MM.1S (cell line): ENCODE measurements at regions not wholly inside any gene's neighbourhood (a gene's known extent, or its start where the extent isn't known, plus 50 kb on each side); places are given as distances from the start of the nearest gene placed in this dataset.

Source experiments
- DNase-seq: peaks from one replicate; pipeline ENCODE4 v3.0.0-alpha.2; 2015
- H2AFZ ChIP-seq: fragments of 300-600 bp; sonication (generic); 2 replicates; pipeline ENCODE4 v1.6.0; 2016; ENCODE audit warnings: antibody characterized with exemption, low read length
- H3F3A ChIP-seq: fragments of 300-600 bp; sonication (generic); 2 replicates; pipeline ENCODE4 v1.6.1; 2016; ENCODE audit warnings: mild to moderate bottlenecking, antibody characterized with exemption, low read length, moderate library complexity, mixed read lengths; ENCODE audit not compliant: insufficient read depth
- H3K27ac ChIP-seq: fragments of 300-600 bp; sonication (generic); 2 replicates; pipeline ENCODE4 v1.5.1; 2016; ENCODE audit warnings: mild to moderate bottlenecking, low read length
- H3K27me3 ChIP-seq: fragments of 300-600 bp; sonication (generic); replicated peaks from 2 replicates; pipeline ENCODE4 v1.6.0; 2016; ENCODE audit warnings: low read length; ENCODE audit not compliant: insufficient read depth
- H3K36me3 ChIP-seq: fragments of 300-600 bp; sonication (generic); replicated peaks from 2 replicates; pipeline ENCODE4 v1.6.1; 2016; ENCODE audit warnings: mild to moderate bottlenecking, low read length, mixed read lengths; ENCODE audit not compliant: insufficient read depth
- H3K4me1 ChIP-seq: fragments of 300-600 bp; sonication (generic); 2 replicates; pipeline ENCODE4 v1.6.1; 2016; ENCODE audit warnings: low read length, mixed read lengths
- H3K4me2 ChIP-seq: fragments of 300-600 bp; sonication (generic); 2 replicates; pipeline ENCODE4 v1.6.0; 2016; ENCODE audit warnings: low read depth, low read length
- H3K4me3 ChIP-seq: fragments of 300-600 bp; sonication (generic); 2 replicates; pipeline ENCODE4 v1.5.1; 2016; ENCODE audit warnings: low read length, mixed read lengths
- H3K79me2 ChIP-seq: fragments of 300-600 bp; sonication (generic); 2 replicates; pipeline ENCODE4 v1.6.1; 2016; ENCODE audit warnings: mixed run types, low read length, mixed read lengths
- H3K9ac ChIP-seq: fragments of 300-600 bp; sonication (generic); 2 replicates; pipeline ENCODE4 v1.6.1; 2016; ENCODE audit warnings: low read length, mixed read lengths
- H3K9me2 ChIP-seq: fragments of 300-600 bp; sonication (generic); replicated peaks from 2 replicates; pipeline ENCODE4 v1.6.1; 2016; ENCODE audit warnings: mild to moderate bottlenecking, low read length, mixed read lengths; ENCODE audit not compliant: insufficient read depth
- H3K9me3 ChIP-seq: fragments of 300-600 bp; sonication (generic); replicated peaks from 2 replicates; pipeline ENCODE4 v1.6.1; 2016; ENCODE audit warnings: mild to moderate bottlenecking, low read length, mixed read lengths; ENCODE audit not compliant: insufficient read depth
- H4K20me1 ChIP-seq: fragments of 300-600 bp; sonication (generic); 2 replicates; pipeline ENCODE4 v1.6.1; 2016; ENCODE audit warnings: mild to moderate bottlenecking, low read length, moderate library complexity, mixed read lengths; ENCODE audit not compliant: insufficient read depth
- CTCF ChIP-seq: fragments of 300-600 bp; sonication (generic); IDR thresholded peaks from 2 replicates; pipeline ENCODE4 v1.5.1; 2016; ENCODE audit warnings: antibody characterized with exemption, low read length, mixed read lengths
- EZH2 ChIP-seq: fragments of 300-600 bp; sonication (generic); optimal IDR thresholded peaks from 2 replicates; pipeline ENCODE3; 2017; ENCODE audit warnings: low read depth, mild to moderate bottlenecking, antibody characterized with exemption, low read length, mixed read lengths
- EZH2phosphoT487 ChIP-seq: fragments of 300-600 bp; sonication (generic); IDR thresholded peaks from 2 replicates; pipeline ENCODE4 v1.6.1; 2018; ENCODE audit warnings: antibody characterized with exemption, low read length

GRCh38 chr17:77697480-77698400, 260.8 kb upstream of the TNRC6C start:
- Histone ChIP-seq H3K9ac (no peak overlapping the region), H4K20me1 (no peaks in the 10 kb centered on the region), H3K9me3 (no peaks in the 10 kb centered on the region), H3K4me1 (no peaks in the 10 kb centered on the region), H3F3A (no peaks in the 10 kb centered on the region), H3K27ac (no peak overlapping the region), H3K79me2 (no peaks in the 10 kb centered on the region), H3K9me2 (no peaks in the 10 kb centered on the region), H3K4me3 (no peak overlapping the region), H3K27me3 (no peaks in the 10 kb centered on the region), H2AFZ (no peak overlapping the region), H3K36me3 (no peaks in the 10 kb centered on the region), H3K4me2 (no peak overlapping the region)
- no peak for DNase-seq
- no peak for TF ChIP-seq EZH2
- TF ChIP-seq CTCF, result no peak
- TF ChIP-seq EZH2phosphoT487, result no peak

GRCh38 chr17:77698903-77699623, 259.4 kb upstream of the TNRC6C start:
- Histone ChIP-seq H4K20me1 (no peaks in the 10 kb centered on the region), H3K9ac (no peak overlapping the region), H3K9me2 (no peaks in the 10 kb centered on the region), H3K4me1 (no peaks in the 10 kb centered on the region), H3F3A (no peaks in the 10 kb centered on the region), H3K4me3 (no peak overlapping the region), H3K27ac (no peak overlapping the region), H2AFZ (no peak overlapping the region), H3K27me3 (no peaks in the 10 kb centered on the region), H3K4me2 (no peak overlapping the region), H3K36me3 (no peaks in the 10 kb centered on the region), H3K79me2 (no peaks in the 10 kb centered on the region), H3K9me3 (no peaks in the 10 kb centered on the region)
- no peak for DNase-seq
- TF ChIP-seq CTCF (no peak), EZH2 (no peak), EZH2phosphoT487 (no peak)

GRCh38 chr17:77700165-77700881, 258.2 kb upstream of the TNRC6C start:
- H3K27ac ChIP-seq, result no peak overlapping the region
- H3K27me3 ChIP-seq, result no peaks in the 10 kb centered on the region
- TF ChIP-seq CTCF (no peak), EZH2phosphoT487 (no peak), EZH2 (no peak)

More at GRCh38 chr17:77700165-77700881, 258.2 kb upstream of the TNRC6C start:
- H3K4me1 ChIP-seq, result no peaks in the 10 kb centered on the region
- no peaks in the 10 kb centered on the region for H3K9me2 ChIP-seq
- H3F3A ChIP-seq, result no peaks in the 10 kb centered on the region
- no peak for DNase-seq
- H4K20me1 ChIP-seq, result no peaks in the 10 kb centered on the region
- no peak overlapping the region for H3K4me3 ChIP-seq
- no peaks in the 10 kb centered on the region for H3K79me2 ChIP-seq
- no peaks in the 10 kb centered on the region for H3K9me3 ChIP-seq
- no peaks in the 10 kb centered on the region for H3K36me3 ChIP-seq
- H3K4me2 ChIP-seq, result no peak overlapping the region
- no peak overlapping the region for H3K9ac ChIP-seq
- no peak overlapping the region for H2AFZ ChIP-seq
